Caco-2 (cell line): ENCODE measurements at regions not wholly inside any gene's neighbourhood (a gene's known extent, or its start where the extent isn't known, plus 50 kb on each side); places are given as distances from the start of the nearest gene placed in this dataset.

Experiments used
- BruUV-seq: library from RNA; stranded (reverse); fragments of 400-500 nt; replicated peaks from 2 replicates; lab custom pipeline; 2021; lab: Mats Ljungman, UMichigan
- CTCF ChIA-PET: fragments of 300-600 bp; sonication (Branson Sonifier 250); formaldehyde crosslinking; loops from one replicate; lab custom pipeline; 2022; ENCODE audit warnings: antibody characterized with exemption; lab: Charles Lee
- POLR2A ChIA-PET: fragments of 300-600 bp; sonication (Branson Sonifier 250); formaldehyde crosslinking; loops from one replicate; lab custom pipeline; 2022; ENCODE audit warnings: antibody characterized with exemption; lab: Charles Lee
- DNase-seq, 2 experiments: peaks; one replicate each; pipeline versions ENCODE4 v3.0.0 to v3.0.0-alpha.2; 2020 to 2022
- H3K27me3 ChIP-seq: replicated peaks from 2 replicates; pipeline ENCODE4 v1.6.0; 2011; ENCODE audit warnings: low read length; ENCODE audit not compliant: control insufficient read depth, insufficient read depth
- H3K36me3 ChIP-seq: 2 replicates; pipeline ENCODE4 v1.5.1; 2011; ENCODE audit warnings: low read length; ENCODE audit not compliant: control insufficient read depth, insufficient read depth
- H3K4me1 ChIP-seq: fragments of 250-450 bp; sonication (Bioruptor Pico); 2 replicates; pipeline ENCODE4 v1.5.1; 2020; ENCODE audit warnings: mild to moderate bottlenecking
- H3K4me3 ChIP-seq: 2 replicates; pipeline ENCODE4 v1.5.1; 2011; ENCODE audit warnings: low read depth, mild to moderate bottlenecking, control low read depth, low read length
- H3K9me3 ChIP-seq: fragments of 250-450 bp; sonication (Bioruptor Pico); 2 replicates; pipeline ENCODE4 v1.5.1; 2020; ENCODE audit warnings: mild to moderate bottlenecking, moderate library complexity
- H3K27ac Mint-ChIP-seq: one replicate; pipeline ENCODE4 v1.8.0; 2022; ENCODE audit warnings: mixed read lengths; ENCODE audit not compliant: unreplicated experiment
- H3K27me3 Mint-ChIP-seq: one replicate; pipeline ENCODE4 v1.8.0; 2022; ENCODE audit warnings: mixed read lengths; ENCODE audit not compliant: insufficient read depth, unreplicated experiment
- H3K36me3 Mint-ChIP-seq: one replicate; pipeline ENCODE4 v1.8.0; 2022; ENCODE audit warnings: mild to moderate bottlenecking, mixed read lengths; ENCODE audit not compliant: insufficient read depth, unreplicated experiment
- H3K4me1 Mint-ChIP-seq: one replicate; pipeline ENCODE4 v1.8.0; 2022; ENCODE audit warnings: low read depth, mixed read lengths; ENCODE audit not compliant: unreplicated experiment
- H3K4me3 Mint-ChIP-seq: one replicate; pipeline ENCODE4 v1.8.0; 2022; ENCODE audit warnings: mild to moderate bottlenecking, moderate library complexity, mixed read lengths; ENCODE audit not compliant: unreplicated experiment
- H3K9me3 Mint-ChIP-seq: one replicate; pipeline ENCODE4 v1.8.0; 2022; ENCODE audit warnings: mixed read lengths; ENCODE audit not compliant: unreplicated experiment
- intact Hi-C: fragments of 100-400 bp; cut with micrococcal nuclease; formaldehyde crosslinking; loops from one replicate; pipeline ENCODE4 v1.10.0; 2022; ENCODE audit not compliant: unreplicated experiment
- TF ChIP-seq, protein P1 (sequence below), 2 experiments: fragments of 200-600 bp in 1 of 2; IDR thresholded peaks; 1 replicate in 1 of 2; 2 replicates in 1 of 2; pipeline versions ENCODE4 v1.5.1 to v1.8.0; 2011 to 2022; ENCODE audit warnings: antibody characterized with exemption in 1 of 2, control low read depth in 1 of 2, inconsistent platforms in 1 of 2, low read depth in 1 of 2, low read length in 1 of 2, mild to moderate bottlenecking in 1 of 2, moderate library complexity in 1 of 2; ENCODE audit not compliant: insufficient read depth in 1 of 2, severe bottlenecking in 1 of 2, unreplicated experiment in 1 of 2

DNA sequence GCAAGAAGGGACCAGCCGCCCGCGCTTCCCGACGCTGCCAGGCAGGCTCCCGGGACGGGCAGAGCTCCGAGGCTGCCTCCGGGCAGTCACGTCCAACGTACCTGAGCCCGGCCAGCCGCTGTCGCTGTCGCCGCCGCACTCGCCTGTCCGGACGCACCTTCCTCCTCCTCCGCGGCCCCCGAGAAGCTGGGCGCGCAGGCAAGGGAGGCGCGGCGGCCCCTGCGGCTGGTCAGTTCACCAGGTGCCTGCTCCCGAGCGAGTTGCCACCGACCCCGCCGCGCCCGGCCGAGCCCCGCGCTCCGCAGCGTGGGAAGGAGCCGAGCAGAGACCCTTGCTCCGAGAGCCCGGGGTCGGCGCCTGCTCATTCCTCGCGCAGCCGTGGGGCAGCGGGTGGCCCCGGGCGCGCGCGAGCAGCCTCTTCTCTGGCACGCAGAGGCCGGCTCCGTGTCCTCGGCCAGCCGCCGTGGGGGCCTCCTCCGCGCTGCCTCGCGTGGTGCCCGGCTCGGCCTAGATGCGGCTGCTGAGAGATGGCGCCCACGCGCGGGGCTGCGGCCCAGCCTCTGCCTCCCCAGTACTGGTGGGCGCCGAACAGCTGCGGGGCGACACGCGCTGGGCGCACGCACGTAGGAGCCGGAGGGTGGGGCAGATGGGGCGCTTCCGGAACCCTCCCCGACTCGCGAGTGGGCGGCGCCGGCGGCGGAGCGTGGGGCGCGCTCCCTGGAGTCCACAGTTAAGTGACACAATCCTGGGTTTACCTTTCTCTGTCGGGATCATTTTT, 419.4 kb downstream of the UQCRFS1 start:
- Mint-ChIP-seq H3K27me3 (no peaks in the 10 kb centered on the region), H3K27ac (no peak overlapping the region), H3K9me3 (peaks cover 13% of the 10 kb centered on the region), H3K4me1 (no peaks in the 10 kb centered on the region), H3K4me3 (no peak overlapping the region), H3K36me3 (no peaks in the 10 kb centered on the region)
- no peaks in the 10 kb centered on the region for H3K4me1 ChIP-seq
- DNase-seq: no peak
- H3K27me3 ChIP-seq: no peaks in the 10 kb centered on the region
- no peak overlapping the region for H3K4me3 ChIP-seq
- H3K36me3 ChIP-seq: no peaks in the 10 kb centered on the region
- ChIA-PET CTCF (no interaction called here), POLR2A (no interaction called here)
- intact Hi-C loops: no loop called here
- H3K9me3 ChIP-seq: peaks cover 8% of the 10 kb centered on the region
- BruUV-seq: no TSS peak
- TF ChIP-seq, protein P1, sequence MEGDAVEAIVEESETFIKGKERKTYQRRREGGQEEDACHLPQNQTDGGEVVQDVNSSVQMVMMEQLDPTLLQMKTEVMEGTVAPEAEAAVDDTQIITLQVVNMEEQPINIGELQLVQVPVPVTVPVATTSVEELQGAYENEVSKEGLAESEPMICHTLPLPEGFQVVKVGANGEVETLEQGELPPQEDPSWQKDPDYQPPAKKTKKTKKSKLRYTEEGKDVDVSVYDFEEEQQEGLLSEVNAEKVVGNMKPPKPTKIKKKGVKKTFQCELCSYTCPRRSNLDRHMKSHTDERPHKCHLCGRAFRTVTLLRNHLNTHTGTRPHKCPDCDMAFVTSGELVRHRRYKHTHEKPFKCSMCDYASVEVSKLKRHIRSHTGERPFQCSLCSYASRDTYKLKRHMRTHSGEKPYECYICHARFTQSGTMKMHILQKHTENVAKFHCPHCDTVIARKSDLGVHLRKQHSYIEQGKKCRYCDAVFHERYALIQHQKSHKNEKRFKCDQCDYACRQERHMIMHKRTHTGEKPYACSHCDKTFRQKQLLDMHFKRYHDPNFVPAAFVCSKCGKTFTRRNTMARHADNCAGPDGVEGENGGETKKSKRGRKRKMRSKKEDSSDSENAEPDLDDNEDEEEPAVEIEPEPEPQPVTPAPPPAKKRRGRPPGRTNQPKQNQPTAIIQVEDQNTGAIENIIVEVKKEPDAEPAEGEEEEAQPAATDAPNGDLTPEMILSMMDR (IDR thresholded peaks at IDR 0.05; ENCODE audit: insufficient read depth in 1 of 2, low read depth in 1 of 2, low read length in 1 of 2, severe bottlenecking in 1 of 2, unreplicated experiment in 1 of 2): no peak

DNA sequence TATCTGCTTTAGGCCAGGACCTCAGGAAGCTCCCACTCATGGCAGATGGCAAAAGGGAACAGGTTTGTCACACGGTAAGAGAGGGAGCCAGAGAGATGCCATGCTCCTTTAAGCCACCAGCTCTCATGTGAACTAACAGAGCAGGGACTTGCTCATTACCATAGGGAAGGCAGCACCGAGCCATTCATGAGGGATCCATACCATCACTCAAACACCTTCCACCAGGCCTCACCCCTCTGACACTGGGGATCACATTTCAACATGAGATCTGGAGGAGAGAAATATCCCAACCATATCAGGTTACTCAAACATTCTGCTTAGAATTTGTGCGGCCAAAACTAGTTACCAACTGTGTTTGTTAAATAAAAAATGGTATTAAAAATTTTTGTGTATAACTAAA, 427.0 kb downstream of the UQCRFS1 start:
- intact Hi-C loops: no loop called here
- Histone ChIP-seq H3K4me1 (no peaks in the 10 kb centered on the region), H3K27me3 (no peaks in the 10 kb centered on the region), H3K9me3 (peaks cover 8% of the 10 kb centered on the region; the same call in 1 of the 2 replicates), H3K4me3 (no peak overlapping the region), H3K36me3 (no peaks in the 10 kb centered on the region)
- no peak overlapping the region for H3K4me3 Mint-ChIP-seq
- CTCF ChIA-PET: no interaction called here
- no peaks in the 10 kb centered on the region for H3K36me3 Mint-ChIP-seq
- TF ChIP-seq, protein P1 (IDR thresholded peaks at IDR 0.05; ENCODE audit: insufficient read depth in 1 of 2, low read depth in 1 of 2, low read length in 1 of 2, severe bottlenecking in 1 of 2, unreplicated experiment in 1 of 2): no peak
- DNase-seq: no peak
- peaks cover 24% of the 10 kb centered on the region for H3K9me3 Mint-ChIP-seq
- POLR2A ChIA-PET: no interaction called here
- no peaks in the 10 kb centered on the region for H3K4me1 Mint-ChIP-seq
- no peaks in the 10 kb centered on the region for H3K27me3 Mint-ChIP-seq
- no peak overlapping the region for H3K27ac Mint-ChIP-seq
- no TSS peak for BruUV-seq

DNA sequence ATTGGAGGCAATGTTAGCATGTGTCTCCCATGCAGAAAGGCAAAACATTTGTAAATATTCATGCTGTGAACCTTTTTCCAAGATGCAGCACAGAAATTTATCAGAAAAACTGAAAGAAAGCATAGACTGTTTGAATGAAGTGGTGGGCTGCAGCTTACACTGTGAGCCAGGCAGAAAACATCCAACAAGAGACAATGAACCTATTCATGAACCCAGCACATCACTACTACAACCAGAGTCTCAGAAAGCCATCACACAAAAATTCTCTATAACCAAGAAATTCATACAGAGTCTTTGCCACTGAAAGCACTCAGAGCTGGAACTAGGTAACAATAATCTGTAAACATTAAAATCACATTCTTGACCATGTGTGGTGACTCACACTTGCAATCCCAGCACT, 448.9 kb downstream of the UQCRFS1 start:
- H3K36me3 Mint-ChIP-seq: no peaks in the 10 kb centered on the region
- no peak overlapping the region for H3K4me3 Mint-ChIP-seq
- TF ChIP-seq, protein P1 (IDR thresholded peaks at IDR 0.05; ENCODE audit: insufficient read depth in 1 of 2, low read depth in 1 of 2, low read length in 1 of 2, severe bottlenecking in 1 of 2, unreplicated experiment in 1 of 2): no peak
- ChIA-PET POLR2A (no interaction called here), CTCF (no interaction called here)
- no peaks in the 10 kb centered on the region for H3K27me3 Mint-ChIP-seq
- no peaks in the 10 kb centered on the region for H3K9me3 ChIP-seq
- H3K27ac Mint-ChIP-seq: no peak overlapping the region
- no peak for DNase-seq
- intact Hi-C loops: no loop called here
- no peaks in the 10 kb centered on the region for H3K4me1 Mint-ChIP-seq
- peaks cover 13% of the 10 kb centered on the region for H3K9me3 Mint-ChIP-seq
- H3K4me3 ChIP-seq: no peak overlapping the region
- no peaks in the 10 kb centered on the region for H3K36me3 ChIP-seq
- no TSS peak for BruUV-seq
- no peaks in the 10 kb centered on the region for H3K27me3 ChIP-seq
- H3K4me1 ChIP-seq: no peaks in the 10 kb centered on the region
